GM18909 (cell line): ENCODE measurements at regions not wholly inside any gene's neighbourhood (a gene's known extent, or its start where the extent isn't known, plus 50 kb on each side); places are given as distances from the start of the nearest gene placed in this dataset.
"Not testable (repeated sequence)": the region's sequence is repeated elsewhere in the genome, so short reads cannot be mapped to it uniquely, and the experiment has no call there.

Source experiments
- ATAC-seq: cut with Tn5 transposase; IDR thresholded peaks from one replicate; pipeline ENCODE4 v1.9.1; 2021; ENCODE audit warnings: mild to moderate bottlenecking; ENCODE audit not compliant: unreplicated experiment, poor library complexity

- ATAC-seq: no peak
Observed at GRCh38 chr5:37929791-37930190, 90.0 kb upstream of the GDNF start.

GRCh38 chr5:37927753-37928152, 87.9 kb upstream of the GDNF start:
- not testable (repeated sequence) for ATAC-seq

DNA sequence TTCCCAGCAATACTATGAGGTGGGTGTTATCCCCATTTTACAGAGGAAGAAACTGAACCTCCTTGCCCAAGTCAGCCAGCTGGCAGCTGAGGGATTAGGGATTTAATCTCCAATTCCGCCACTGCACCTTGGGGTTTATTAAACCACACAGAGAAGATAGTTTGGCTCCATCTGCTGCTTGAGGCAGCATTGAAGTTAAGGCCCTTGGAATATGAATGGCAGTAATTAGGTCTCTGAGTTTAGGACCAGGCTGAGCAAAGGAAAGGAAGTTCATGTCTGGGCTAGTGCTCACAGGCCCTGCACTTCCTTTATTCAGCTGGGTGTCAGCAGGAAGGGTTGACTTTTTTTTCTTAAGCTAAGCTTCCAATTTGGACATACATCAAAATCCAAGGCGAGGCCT, 86.9 kb upstream of the GDNF start:
- ATAC-seq: no peak

DNA sequence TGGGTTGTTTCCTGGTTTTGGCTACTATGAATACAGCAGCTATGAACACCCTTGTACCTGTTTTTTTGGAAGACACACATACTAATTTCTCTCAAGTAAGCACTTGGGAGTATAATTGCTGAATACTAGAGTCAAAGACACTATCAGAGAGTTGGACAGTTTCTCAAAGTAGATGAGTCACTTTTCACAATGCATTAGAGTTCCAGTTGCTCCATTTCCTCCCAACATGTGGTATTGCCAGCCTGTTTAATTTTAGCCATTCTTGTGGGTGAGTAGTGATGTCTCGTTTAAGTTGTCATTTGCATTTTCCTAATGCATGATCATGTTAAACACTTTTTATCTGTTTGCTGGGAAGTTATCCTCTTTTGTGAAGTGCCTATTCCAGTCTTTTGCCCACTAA, 81.6 kb upstream of the GDNF start:
- no peak for ATAC-seq

- ATAC-seq: no peak
Observed at GRCh38 chr5:37918424-37918823, 78.6 kb upstream of the GDNF start.

GRCh38 chr5:37916525-37916924, 76.7 kb upstream of the GDNF start:
- no peak for ATAC-seq

- peak; percentile 82 for ATAC-seq
Observed at GRCh38 chr5:37915097-37915736, 75.4 kb upstream of the GDNF start.

DNA sequence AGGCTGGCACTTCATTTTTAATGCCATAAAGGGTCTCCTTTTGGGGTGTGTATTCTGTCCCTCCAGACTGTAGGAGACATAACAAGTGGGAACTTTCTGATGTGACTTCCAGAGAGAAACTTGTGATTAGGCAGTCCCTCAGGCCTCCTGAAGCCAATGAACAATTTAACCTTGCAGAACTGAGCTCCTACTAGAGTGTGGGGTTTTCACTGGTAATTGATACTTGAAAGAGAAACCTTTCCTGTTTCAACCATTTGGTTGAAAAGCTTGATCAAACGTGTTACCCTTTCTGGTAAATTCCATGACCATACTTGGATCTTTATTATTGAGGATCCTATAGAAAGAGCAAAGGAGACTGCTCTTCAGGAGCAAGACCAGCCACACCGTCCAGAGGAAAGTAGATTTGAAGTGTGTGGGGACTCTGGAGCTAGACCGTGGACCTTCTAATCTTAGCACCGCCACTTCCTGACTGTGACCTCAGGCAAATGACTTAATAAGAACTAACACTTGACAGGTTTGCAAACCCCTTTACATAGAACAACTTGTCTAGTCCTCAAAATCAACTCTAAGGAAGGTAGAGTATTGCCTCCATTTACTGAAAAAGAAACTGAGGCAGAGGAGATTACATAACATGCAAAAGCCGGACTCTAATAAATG, 69.9 kb upstream of the GDNF start:
- ATAC-seq: peak; percentile 88

DNA sequence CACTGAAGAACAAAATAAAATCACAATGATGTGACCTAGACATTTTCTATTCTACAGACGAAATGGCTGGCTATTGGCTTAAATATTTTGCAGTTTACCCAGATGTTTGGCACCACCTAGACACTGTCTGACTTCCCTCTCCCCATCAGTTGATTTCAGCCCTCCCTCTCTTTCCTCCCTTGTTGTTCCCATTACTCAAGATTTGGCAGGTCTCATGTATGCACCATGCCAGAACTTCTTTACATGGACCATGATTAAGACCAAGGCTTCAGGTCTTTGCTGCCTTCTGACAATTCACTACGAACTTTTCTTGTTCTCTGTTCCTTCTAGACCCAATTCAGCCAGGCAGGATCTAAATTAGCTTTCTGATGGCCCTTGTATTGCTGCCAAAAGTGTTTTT, 66.6 kb upstream of the GDNF start:
- no peak for ATAC-seq

- no peak for ATAC-seq
Observed at GRCh38 chr5:37905230-37905629, 65.4 kb upstream of the GDNF start.

DNA sequence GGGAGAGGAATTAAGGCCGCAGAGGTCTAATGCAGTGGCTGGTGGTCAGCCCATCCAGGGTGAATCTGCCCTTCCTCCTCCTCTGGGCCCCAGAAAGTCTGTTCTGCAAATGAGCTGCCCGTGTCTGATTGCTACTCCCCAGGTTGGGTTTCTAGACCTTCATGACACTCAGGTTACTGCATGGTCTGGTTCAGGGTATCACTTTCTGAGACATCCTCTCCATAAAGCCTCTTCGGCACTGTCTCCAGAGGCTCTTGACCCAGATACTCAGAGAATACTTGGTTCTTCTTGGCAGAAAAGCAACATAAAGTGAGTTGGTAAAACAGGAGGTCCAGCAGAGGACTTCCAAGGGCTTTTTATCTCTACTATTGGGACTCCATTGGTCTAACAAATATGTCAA, 62.5 kb upstream of the GDNF start:
- ATAC-seq: no peak

GRCh38 chr5:37900692-37901091, 60.9 kb upstream of the GDNF start:
- no peak for ATAC-seq

- no peak for ATAC-seq
Observed at GRCh38 chr5:37899037-37899436, 59.2 kb upstream of the GDNF start.

DNA sequence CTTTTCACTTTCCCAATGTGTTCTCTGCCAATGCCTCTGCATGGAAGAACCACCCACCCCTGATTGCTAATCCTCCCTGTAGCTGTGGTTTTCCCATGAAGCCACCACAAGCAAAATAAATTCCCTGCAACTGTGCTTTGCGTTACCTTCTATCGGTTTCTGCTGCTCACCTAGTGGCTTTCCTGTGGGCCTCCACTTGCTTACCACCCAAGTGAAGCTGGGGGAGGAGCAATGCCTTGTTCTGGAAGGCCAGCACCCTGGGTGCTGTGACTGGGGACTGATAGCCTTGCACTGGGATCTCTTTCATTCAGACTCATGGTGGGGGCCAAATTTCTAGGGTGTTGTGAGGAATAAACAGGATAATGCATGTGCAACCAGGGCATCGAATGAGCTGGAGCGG, 56.3 kb upstream of the GDNF start:
- no peak for ATAC-seq

DNA sequence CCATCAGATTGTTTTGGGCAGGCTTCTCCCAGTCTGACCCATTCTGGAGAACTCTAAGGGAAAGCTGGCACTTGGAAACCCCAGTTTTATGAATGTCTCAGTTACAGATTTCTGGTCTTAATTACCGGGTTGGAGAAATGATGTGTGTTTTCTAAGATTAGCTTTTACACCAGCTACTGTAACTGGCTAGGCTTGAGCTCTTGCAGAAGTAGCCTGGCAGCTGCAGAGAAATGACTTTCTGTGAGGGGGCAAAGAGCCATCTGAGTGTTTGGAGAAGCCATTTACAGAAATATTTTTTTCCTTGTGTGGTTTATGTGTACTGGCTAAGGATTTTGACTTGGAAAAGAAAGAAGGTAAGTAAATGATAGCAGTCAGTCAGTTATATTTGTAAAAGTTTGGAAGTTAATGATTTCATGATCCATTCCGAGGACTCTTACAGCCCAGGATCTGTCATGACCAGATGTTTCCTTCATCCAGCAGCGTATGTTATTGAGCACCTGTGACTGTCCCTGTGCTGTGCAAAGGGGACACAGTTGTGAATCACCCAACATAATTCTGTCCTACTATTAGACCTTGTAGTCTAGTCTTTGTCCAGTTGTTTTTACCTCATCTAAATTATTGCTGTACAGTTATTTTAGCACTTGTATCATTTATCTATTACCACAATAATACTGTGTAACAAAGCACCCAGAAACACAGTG, 53.7 kb upstream of the GDNF start:
- ATAC-seq: no peak

DNA sequence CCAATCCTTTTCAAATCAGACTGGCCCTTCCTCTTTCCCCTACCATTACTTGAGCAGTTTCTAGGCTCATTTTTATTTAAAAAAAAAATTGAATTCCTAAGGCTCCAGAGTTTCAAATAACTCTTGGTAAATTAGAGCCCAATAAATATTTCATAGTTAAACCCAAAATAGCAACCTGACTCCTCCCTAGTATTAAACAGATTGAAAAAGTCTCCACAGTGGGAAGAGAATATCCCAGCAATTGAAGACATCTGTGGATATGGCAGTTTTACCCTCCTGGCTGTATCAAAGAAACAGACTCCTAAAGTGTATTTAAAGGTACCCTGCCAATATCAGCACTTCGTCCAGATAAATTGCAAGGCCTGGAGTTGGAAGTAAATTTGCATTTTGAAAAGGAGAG, 52.7 kb upstream of the GDNF start:
- ATAC-seq: no peak

DNA sequence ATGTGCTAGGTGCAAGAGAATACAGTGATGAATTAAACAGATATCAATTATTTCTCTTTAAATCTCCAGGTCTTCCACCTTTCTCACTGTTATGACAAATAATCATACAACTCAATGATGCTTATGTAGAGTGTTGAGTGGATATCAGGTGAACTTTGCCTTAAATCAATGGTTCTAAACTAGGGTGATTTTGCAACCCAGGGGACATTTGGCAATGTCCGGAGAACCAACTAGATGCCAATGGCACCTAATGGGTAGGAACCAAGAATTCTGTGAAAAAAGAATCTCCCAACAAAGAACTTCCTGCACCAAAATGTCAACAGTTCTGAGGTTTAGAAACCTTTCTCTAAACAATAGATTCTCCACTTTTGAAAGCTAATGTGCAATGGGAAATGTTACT, 52.0 kb upstream of the GDNF start:
- ATAC-seq: no peak

GRCh38 chr5:37889612-37890317, 49.9 kb upstream of the GDNF start:
- no peak for ATAC-seq
